ENCODE measurements at regions not wholly inside any gene's neighbourhood (a gene's known extent, or its start where the extent isn't known, plus 50 kb on each side); places are given as distances from the start of the nearest gene placed in this dataset.

DNA sequence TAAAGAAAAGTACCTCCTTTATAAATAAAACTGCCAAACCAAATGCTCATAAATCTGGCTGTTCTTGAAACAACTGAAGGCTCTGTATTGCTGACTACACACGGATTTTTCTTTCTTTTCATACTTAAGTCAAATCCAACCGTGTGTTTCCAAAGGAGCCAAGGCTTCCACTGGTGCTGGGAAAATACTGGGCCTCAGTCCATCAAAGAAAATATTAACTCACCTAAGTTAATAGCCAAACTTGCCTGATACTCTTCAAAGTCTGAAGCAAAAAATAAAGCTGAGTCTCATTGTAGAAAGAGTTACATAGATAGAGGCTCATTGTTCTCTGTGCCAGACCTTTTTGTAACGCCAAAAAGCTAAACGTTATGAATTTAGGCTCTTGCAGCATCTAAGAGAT lies 350.4 kb upstream of the CDH9 start:
- Histone ChIP-seq H3K27me3 (ENCODE audit: low read depth, low read length) (no peaks in the 10 kb centered on the region), H3K9ac (ENCODE audit: low read length) (no peak overlapping the region), H3K4me1 (ENCODE audit: low read length) (no peaks in the 10 kb centered on the region), H3K4me2 (ENCODE audit: low read length) (no peak overlapping the region), H3K36me3 (replicated peaks; ENCODE audit: low read depth, low read length) (no peaks in the 10 kb centered on the region), H3K79me2 (ENCODE audit: low read length) (no peaks in the 10 kb centered on the region), H3K4me3 (ENCODE audit: low read length) (no peak overlapping the region), H4K20me1 (ENCODE audit: insufficient read depth, low read length) (no peaks in the 10 kb centered on the region), H3K27ac (ENCODE audit: low read length) (no peak overlapping the region), H2AFZ (ENCODE audit: low read depth, low read length) (no peak overlapping the region), H3K9me3 (ENCODE audit: insufficient read depth, low read length) (no peaks in the 10 kb centered on the region)
- TF ChIP-seq EZH2phosphoT487 (IDR thresholded peaks at IDR 0.05; ENCODE audit: low read depth): no peak
- TF ChIP-seq, protein P1, sequence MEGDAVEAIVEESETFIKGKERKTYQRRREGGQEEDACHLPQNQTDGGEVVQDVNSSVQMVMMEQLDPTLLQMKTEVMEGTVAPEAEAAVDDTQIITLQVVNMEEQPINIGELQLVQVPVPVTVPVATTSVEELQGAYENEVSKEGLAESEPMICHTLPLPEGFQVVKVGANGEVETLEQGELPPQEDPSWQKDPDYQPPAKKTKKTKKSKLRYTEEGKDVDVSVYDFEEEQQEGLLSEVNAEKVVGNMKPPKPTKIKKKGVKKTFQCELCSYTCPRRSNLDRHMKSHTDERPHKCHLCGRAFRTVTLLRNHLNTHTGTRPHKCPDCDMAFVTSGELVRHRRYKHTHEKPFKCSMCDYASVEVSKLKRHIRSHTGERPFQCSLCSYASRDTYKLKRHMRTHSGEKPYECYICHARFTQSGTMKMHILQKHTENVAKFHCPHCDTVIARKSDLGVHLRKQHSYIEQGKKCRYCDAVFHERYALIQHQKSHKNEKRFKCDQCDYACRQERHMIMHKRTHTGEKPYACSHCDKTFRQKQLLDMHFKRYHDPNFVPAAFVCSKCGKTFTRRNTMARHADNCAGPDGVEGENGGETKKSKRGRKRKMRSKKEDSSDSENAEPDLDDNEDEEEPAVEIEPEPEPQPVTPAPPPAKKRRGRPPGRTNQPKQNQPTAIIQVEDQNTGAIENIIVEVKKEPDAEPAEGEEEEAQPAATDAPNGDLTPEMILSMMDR (IDR thresholded peaks at IDR 0.05; ENCODE audit: low read depth, low read length): no peak

DNA sequence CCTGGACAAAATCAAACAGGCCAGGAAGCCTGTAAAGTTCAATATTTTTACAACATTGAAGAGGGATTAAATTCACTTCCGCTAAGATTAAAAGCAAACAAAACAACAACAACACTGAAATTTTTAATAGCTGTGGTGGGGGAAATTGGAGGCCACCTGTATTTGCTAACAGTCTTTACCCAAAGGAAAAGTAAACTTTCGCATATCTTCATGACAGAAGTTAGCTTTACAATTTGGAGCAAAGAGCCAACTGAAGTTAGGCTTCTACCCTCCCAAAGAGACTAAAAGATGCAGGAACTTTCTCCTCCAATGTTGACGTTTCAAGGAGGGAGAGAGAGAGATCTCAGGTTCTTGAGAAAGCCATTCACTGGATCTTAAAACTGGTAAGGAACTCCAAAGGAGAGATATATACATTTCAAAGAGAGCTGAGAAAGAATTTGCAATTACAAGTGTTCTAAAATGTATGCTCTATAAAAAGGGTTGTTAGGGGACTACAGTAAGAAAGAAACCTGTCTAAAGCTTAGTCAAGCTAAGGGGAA lies 349.2 kb upstream of the CDH9 start:
- no peak overlapping the region for H3K4me2 ChIP-seq (ENCODE audit: low read length)
- no peak overlapping the region for H3K4me3 ChIP-seq (ENCODE audit: low read length)
- no peaks in the 10 kb centered on the region for H3K4me1 ChIP-seq (ENCODE audit: low read length)
- no peak overlapping the region for H3K27ac ChIP-seq (ENCODE audit: low read length)
- H3K79me2 ChIP-seq (ENCODE audit: low read length): no peaks in the 10 kb centered on the region
- no peaks in the 10 kb centered on the region for H3K27me3 ChIP-seq (ENCODE audit: low read depth, low read length)
- H3K36me3 ChIP-seq (replicated peaks; ENCODE audit: low read depth, low read length): no peaks in the 10 kb centered on the region
- no peaks in the 10 kb centered on the region for H4K20me1 ChIP-seq (ENCODE audit: insufficient read depth, low read length)
- TF ChIP-seq, protein P1 (IDR thresholded peaks at IDR 0.05; ENCODE audit: low read depth, low read length): no peak
- TF ChIP-seq EZH2phosphoT487 (IDR thresholded peaks at IDR 0.05; ENCODE audit: low read depth): no peak
- no peak overlapping the region for H2AFZ ChIP-seq (ENCODE audit: low read depth, low read length)
- no peak overlapping the region for H3K9ac ChIP-seq (ENCODE audit: low read length)
- no peaks in the 10 kb centered on the region for H3K9me3 ChIP-seq (ENCODE audit: insufficient read depth, low read length)

DNA sequence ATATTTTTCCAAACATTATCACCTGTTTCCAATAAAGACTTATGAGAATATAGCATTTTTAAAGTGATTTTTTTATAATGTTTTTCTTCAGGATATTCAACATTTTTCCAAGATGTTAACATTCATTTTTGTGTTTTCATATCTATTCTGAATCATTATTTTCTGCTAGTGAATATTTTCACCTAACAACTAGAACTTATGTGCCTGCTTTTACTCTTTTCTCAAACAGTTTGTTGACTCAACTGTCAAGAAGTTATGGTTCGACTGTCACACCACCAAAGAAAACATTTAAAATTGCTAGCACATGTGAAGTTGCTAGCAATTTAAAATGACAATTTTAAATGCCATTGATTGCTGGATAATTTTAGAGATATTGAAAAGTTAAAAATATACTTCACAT lies 343.3 kb upstream of the CDH9 start:
- H3K27me3 ChIP-seq (ENCODE audit: low read depth, low read length): no peaks in the 10 kb centered on the region
- H3K4me2 ChIP-seq (ENCODE audit: low read length): no peak overlapping the region
- no peak overlapping the region for H3K4me3 ChIP-seq (ENCODE audit: low read length)

DNA sequence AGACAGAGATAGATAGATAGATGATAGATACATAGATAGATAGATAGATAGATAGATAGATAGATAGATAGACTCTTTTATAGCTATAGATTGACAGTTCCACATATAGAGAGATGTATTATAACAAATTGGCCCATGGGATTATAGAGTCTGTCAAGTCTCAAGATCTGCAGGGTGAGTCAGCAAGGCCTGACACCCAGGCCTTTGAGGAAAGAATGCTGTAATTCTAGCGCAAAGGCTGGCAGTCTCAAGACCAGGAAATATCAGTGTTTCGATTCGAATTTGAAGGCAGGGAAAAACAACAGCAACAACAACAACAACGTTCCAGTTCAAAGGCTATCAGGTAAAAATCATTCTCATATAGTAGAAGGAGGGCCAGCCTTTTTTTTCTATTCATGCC lies 339.2 kb upstream of the CDH9 start:
- no peaks in the 10 kb centered on the region for H3K4me1 ChIP-seq (ENCODE audit: low read length)
- no peak overlapping the region for H2AFZ ChIP-seq (ENCODE audit: low read depth, low read length)
- no peak overlapping the region for H3K9ac ChIP-seq (ENCODE audit: low read length)
- H4K20me1 ChIP-seq (ENCODE audit: insufficient read depth, low read length): no peaks in the 10 kb centered on the region
- H3K9me3 ChIP-seq (ENCODE audit: insufficient read depth, low read length): no peaks in the 10 kb centered on the region
- no peak overlapping the region for H3K4me3 ChIP-seq (ENCODE audit: low read length)
- no peaks in the 10 kb centered on the region for H3K36me3 ChIP-seq (replicated peaks; ENCODE audit: low read depth, low read length)
- no peak for TF ChIP-seq EZH2phosphoT487 (IDR thresholded peaks at IDR 0.05; ENCODE audit: low read depth)
- TF ChIP-seq, protein P1 (IDR thresholded peaks at IDR 0.05; ENCODE audit: low read depth, low read length): no peak
- no peaks in the 10 kb centered on the region for H3K79me2 ChIP-seq (ENCODE audit: low read length)
- no peak overlapping the region for H3K27ac ChIP-seq (ENCODE audit: low read length)
- no peak overlapping the region for H3K4me2 ChIP-seq (ENCODE audit: low read length)
- H3K27me3 ChIP-seq (ENCODE audit: low read depth, low read length): no peaks in the 10 kb centered on the region

More for the DNA sequence above, 343.3 kb upstream of the CDH9 start:
- no peaks in the 10 kb centered on the region for H3K9me3 ChIP-seq (ENCODE audit: insufficient read depth, low read length)
- H4K20me1 ChIP-seq (ENCODE audit: insufficient read depth, low read length): no peaks in the 10 kb centered on the region
- no peaks in the 10 kb centered on the region for H3K79me2 ChIP-seq (ENCODE audit: low read length)
- TF ChIP-seq EZH2phosphoT487 (IDR thresholded peaks at IDR 0.05; ENCODE audit: low read depth): no peak
- TF ChIP-seq, protein P1 (IDR thresholded peaks at IDR 0.05; ENCODE audit: low read depth, low read length): no peak
- H3K4me1 ChIP-seq (ENCODE audit: low read length): no peaks in the 10 kb centered on the region
- no peaks in the 10 kb centered on the region for H3K36me3 ChIP-seq (replicated peaks; ENCODE audit: low read depth, low read length)
- no peak overlapping the region for H3K9ac ChIP-seq (ENCODE audit: low read length)
- no peak overlapping the region for H3K27ac ChIP-seq (ENCODE audit: low read length)
- H2AFZ ChIP-seq (ENCODE audit: low read depth, low read length): no peak overlapping the region

Data from OCI-LY3 (cell line).